Duodenal mucosa (tissue), 2 donors: ENCODE measurements at regions not wholly inside any gene's neighbourhood (a gene's known extent, or its start where the extent isn't known, plus 50 kb on each side); places are given as distances from the start of the nearest gene placed in this dataset.
"Not testable (repeated sequence)": the region's sequence is repeated elsewhere in the genome, so short reads cannot be mapped to it uniquely, and the experiment has no call there.

Source experiments
- H3K27ac ChIP-seq: one replicate; pipeline ENCODE4 v1.7.0; 2013; ENCODE audit warnings: low read depth, low read length
- H3K27me3 ChIP-seq, 2 donors: one replicate each; pipeline ENCODE4 v1.7.0; 2013; ENCODE audit warnings: low read length in 2 of 2, control low read depth in 1 of 2; ENCODE audit not compliant: insufficient read depth in 2 of 2, control insufficient read depth in 1 of 2
- H3K36me3 ChIP-seq, 2 donors: one replicate each; pipeline ENCODE4 v1.7.0; 2013; ENCODE audit warnings: low read length in 2 of 2, control low read depth in 1 of 2; ENCODE audit not compliant: insufficient read depth in 2 of 2, control insufficient read depth in 1 of 2
- H3K4me1 ChIP-seq, 2 donors: one replicate each; pipeline ENCODE4 v1.7.0; 2013; ENCODE audit warnings: low read length in 2 of 2, control low read depth in 1 of 2; ENCODE audit not compliant: insufficient read depth in 2 of 2, control insufficient read depth in 1 of 2
- H3K4me3 ChIP-seq, 2 donors: one replicate each; pipeline ENCODE4 v1.7.0; 2013; ENCODE audit warnings: low read length in 2 of 2, low read depth in 1 of 2
- H3K9ac ChIP-seq, 2 donors: one replicate each; pipeline ENCODE4 v1.7.0; 2013; ENCODE audit warnings: low read length in 2 of 2, low read depth in 1 of 2
- H3K9me3 ChIP-seq, 2 donors: one replicate each; pipeline ENCODE4 v1.7.0; 2013; ENCODE audit warnings: low read length in 2 of 2, control low read depth in 1 of 2; ENCODE audit not compliant: control insufficient read depth in 1 of 2

GRCh38 chr3:150329408-150329807 lies 78.7 kb upstream of the TSC22D2 start:
- Histone ChIP-seq H3K4me1 (no peaks in the 10 kb centered on the region), H3K27ac (no peak overlapping the region)

GRCh38 chr3:150328654-150329040 lies 79.5 kb upstream of the TSC22D2 start:
- Histone ChIP-seq H3K27me3 (no peaks in the 10 kb centered on the region), H3K27ac (no peak overlapping the region), H3K4me1 (no peaks in the 10 kb centered on the region), H3K9me3 (no peaks in the 10 kb centered on the region), H3K9ac (no peak overlapping the region), H3K36me3 (no peaks in the 10 kb centered on the region), H3K4me3 (no peak overlapping the region)

More at GRCh38 chr3:150329408-150329807, 78.7 kb upstream of the TSC22D2 start:
- Histone ChIP-seq H3K27me3 (no peaks in the 10 kb centered on the region), H3K9me3 (no peaks in the 10 kb centered on the region), H3K36me3 (no peaks in the 10 kb centered on the region), H3K9ac (no peak overlapping the region), H3K4me3 (no peak overlapping the region)

GRCh38 chr3:150327678-150328653 lies 80.1 kb upstream of the TSC22D2 start:
- Histone ChIP-seq H3K4me1 (no peaks in the 10 kb centered on the region), H3K4me3 (no peak overlapping the region), H3K27me3 (no peaks in the 10 kb centered on the region), H3K27ac (no peak overlapping the region), H3K9ac (no peak overlapping the region), H3K9me3 (no peaks in the 10 kb centered on the region), H3K36me3 (no peaks in the 10 kb centered on the region)

DNA sequence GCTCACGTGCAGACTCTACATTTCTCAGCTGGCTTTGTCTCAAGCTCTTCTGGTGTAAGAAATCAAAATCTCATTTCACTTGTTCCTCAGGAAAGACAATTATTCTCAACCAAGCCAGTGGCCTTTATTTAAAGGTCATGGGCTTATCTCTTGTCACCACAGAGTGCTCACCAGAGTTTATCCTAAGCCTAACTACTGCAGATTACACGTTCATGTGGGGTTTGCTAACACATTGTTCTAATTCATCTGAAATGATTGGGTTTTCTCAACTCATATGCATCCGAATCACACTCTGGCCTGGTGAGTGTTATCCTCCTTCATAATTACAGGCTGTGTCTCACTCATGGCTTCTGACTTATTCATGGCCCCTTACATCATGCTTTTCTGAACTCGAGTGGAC lies 83.3 kb upstream of the TSC22D2 start:
- H3K9ac ChIP-seq, result no peak overlapping the region
- no peaks in the 10 kb centered on the region for H3K27me3 ChIP-seq
- no peaks in the 10 kb centered on the region for H3K36me3 ChIP-seq
- H3K4me3 ChIP-seq, result no peak overlapping the region
- no peak overlapping the region for H3K27ac ChIP-seq
- no peaks in the 10 kb centered on the region for H3K9me3 ChIP-seq
- no peaks in the 10 kb centered on the region for H3K4me1 ChIP-seq

DNA sequence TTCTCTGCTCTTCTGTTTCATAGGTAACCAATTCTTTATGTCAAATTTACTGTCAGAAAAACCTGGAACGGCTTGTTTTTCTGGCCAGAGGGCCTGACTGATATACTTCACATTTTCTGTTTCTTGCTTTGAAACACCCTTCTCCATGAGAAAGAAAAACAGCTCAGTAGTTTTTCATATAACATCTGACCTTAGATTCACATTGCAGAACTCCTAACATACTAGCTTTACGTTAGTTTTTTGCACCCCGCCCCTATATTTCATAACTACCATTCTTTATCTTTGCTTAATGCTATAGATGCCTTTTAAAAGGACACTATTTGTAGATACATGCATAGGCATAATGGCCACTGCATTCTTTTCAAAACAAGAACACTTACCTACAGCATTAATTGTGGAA lies 83.9 kb upstream of the TSC22D2 start:
- Histone ChIP-seq H3K4me3 (no peak overlapping the region), H3K9ac (no peak overlapping the region), H3K27ac (no peak overlapping the region), H3K9me3 (no peaks in the 10 kb centered on the region), H3K4me1 (no peaks in the 10 kb centered on the region), H3K27me3 (no peaks in the 10 kb centered on the region), H3K36me3 (no peaks in the 10 kb centered on the region)

DNA sequence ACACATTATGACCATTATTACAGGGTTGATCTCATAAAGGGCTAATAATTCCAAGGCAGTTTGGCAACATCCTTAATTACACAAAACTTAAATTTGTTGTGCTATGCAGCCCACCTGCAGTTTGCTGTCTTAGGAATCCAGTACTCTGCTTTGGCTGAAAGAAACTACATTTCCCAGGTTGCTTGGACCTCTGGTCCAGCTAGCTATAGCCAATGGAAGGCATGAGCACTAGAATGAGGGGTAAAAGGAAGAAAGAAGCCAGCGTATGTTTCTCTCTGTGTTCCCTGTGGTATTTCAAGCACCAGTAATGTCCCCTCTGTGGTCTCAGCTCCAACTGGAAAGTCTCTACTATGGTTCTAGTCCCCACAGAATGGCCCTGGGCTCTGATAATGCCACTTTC lies 84.3 kb upstream of the TSC22D2 start:
- H3K9ac ChIP-seq, result no peak overlapping the region
- H3K4me1 ChIP-seq, result no peaks in the 10 kb centered on the region
- no peaks in the 10 kb centered on the region for H3K27me3 ChIP-seq
- no peak overlapping the region for H3K4me3 ChIP-seq
- no peaks in the 10 kb centered on the region for H3K9me3 ChIP-seq
- no peaks in the 10 kb centered on the region for H3K36me3 ChIP-seq
- no peak overlapping the region for H3K27ac ChIP-seq

- H3K4me1 ChIP-seq, H3K9ac ChIP-seq, H3K4me3 ChIP-seq, H3K36me3 ChIP-seq, H3K27me3 ChIP-seq, H3K27ac ChIP-seq, H3K9me3 ChIP-seq: not testable (repeated sequence)
These were observed 85.0 kb upstream of the TSC22D2 start for GRCh38 chr3:150323091-150323490.

DNA sequence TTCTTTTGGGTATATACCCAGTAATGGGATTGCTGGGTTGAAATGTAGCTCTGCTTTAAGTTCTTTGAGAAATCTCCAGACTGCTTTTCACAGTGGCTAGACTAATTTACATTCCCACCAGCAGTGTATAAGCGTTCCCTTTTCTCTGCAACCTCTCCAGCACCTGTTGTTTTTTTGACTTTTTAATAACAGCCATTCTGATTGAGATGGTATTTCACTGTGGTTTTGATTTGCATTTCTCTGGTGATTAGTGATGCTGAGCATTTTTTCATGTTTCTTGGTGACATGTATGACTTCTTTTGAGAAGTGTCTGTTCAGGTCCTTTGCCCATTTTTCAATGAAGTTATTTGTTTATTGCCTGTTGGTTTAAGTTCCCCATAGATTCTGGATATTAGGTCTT lies 87.1 kb upstream of the TSC22D2 start:
- not testable (repeated sequence) for H3K27ac ChIP-seq, H3K9ac ChIP-seq, H3K36me3 ChIP-seq, H3K4me3 ChIP-seq, H3K4me1 ChIP-seq, H3K27me3 ChIP-seq, H3K9me3 ChIP-seq

DNA sequence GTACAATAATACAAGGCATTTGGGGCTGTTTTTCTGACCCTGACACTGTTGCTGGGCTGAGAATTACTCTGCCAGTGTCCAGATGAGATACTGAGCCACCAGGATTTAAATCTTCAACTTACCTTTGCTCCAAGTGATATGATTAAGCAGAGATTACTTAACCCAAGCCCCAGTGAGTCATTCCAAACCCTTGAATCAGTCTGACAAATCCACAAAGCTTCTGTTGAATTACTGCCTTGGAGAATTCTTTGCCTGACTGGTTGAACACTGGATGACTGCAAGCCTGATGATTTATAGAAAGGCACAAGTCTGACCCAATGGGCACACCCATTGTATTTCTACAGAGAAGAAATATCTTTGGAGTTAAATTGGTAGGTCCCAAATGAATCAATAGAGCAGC lies 88.2 kb upstream of the TSC22D2 start:
- H3K9me3 ChIP-seq, result no peaks in the 10 kb centered on the region
- H3K4me3 ChIP-seq, result no peak overlapping the region
- peaks cover 0 to 2% of the 10 kb centered on the region in 2 donors for H3K4me1 ChIP-seq
- no peaks in the 10 kb centered on the region for H3K36me3 ChIP-seq
- H3K27me3 ChIP-seq, result no peaks in the 10 kb centered on the region
- no peak overlapping the region for H3K9ac ChIP-seq
- H3K27ac ChIP-seq, result no peak overlapping the region

- H3K4me1 ChIP-seq, result peaks cover 0 to 10% of the 10 kb centered on the region in 2 donors
- H3K9ac ChIP-seq, result no peak overlapping the region
- H3K9me3 ChIP-seq, result no peaks in the 10 kb centered on the region
- H3K36me3 ChIP-seq, result no peaks in the 10 kb centered on the region
- H3K27ac ChIP-seq, result no peak overlapping the region
- no peaks in the 10 kb centered on the region for H3K27me3 ChIP-seq
- H3K4me3 ChIP-seq, result no peak overlapping the region
These were observed 90.6 kb upstream of the TSC22D2 start for GRCh38 chr3:150317469-150317868.
